Left ventricle myocardium inferior (tissue), 1 donor: ENCODE measurements at regions not wholly inside any gene's neighbourhood (a gene's known extent, or its start where the extent isn't known, plus 50 kb on each side); places are given as distances from the start of the nearest gene placed in this dataset.

Source experiments
- DNase-seq: peaks from one replicate; pipeline ENCODE4 v3.0.0-alpha.2; 2020
- H3K27ac ChIP-seq: fragments of 200-600 bp; replicated peaks from 2 replicates; pipeline ENCODE4 v1.8.0; 2021
- H3K27me3 ChIP-seq: fragments of 200-600 bp; 2 replicates; pipeline ENCODE4 v1.8.0; 2021; ENCODE audit warnings: low read depth
- H3K36me3 ChIP-seq: fragments of 200-600 bp; 2 replicates; pipeline ENCODE4 v1.8.0; 2021
- H3K4me1 ChIP-seq: fragments of 200-600 bp; 2 replicates; pipeline ENCODE4 v1.8.0; 2021
- H3K4me3 ChIP-seq: fragments of 200-600 bp; 2 replicates; pipeline ENCODE4 v1.8.0; 2021; ENCODE audit warnings: mild to moderate bottlenecking, moderate library complexity
- H3K9me3 ChIP-seq: fragments of 200-600 bp; replicated peaks from 2 replicates; pipeline ENCODE4 v1.8.0; 2021
- intact Hi-C: fragments of 100-400 bp; cut with micrococcal nuclease; formaldehyde crosslinking; loops from one replicate; pipeline ENCODE4 v1.11.0; 2022
- TF ChIP-seq, protein P1 (sequence below): fragments of 200-600 bp; IDR thresholded peaks from 2 replicates; pipeline ENCODE4 v1.8.0; 2021; ENCODE audit warnings: antibody characterized with exemption, mild to moderate bottlenecking, borderline replicate concordance
- donor health status: DM: no; HTN: yes; CAD: no; lungs with severe emphysema.

DNA sequence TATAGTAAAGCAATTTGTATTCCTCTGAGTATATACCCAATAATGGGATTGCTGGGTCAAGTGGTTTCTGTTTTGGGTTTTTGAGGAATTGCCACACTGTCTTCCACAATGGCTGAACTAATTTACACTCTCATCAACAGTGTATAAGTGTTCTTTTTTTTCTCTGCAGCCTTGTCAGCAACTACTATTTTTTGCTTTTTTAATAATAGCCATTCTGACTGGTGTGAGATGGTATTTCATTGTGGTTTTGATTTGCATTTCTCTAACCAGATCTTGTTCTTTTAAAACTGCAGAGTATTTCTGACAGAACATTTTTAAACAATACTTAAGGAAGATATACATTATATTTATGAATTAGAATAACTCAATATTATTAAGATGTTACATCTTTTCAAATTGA is 1140.5 kb upstream of the CNTN5 start:
- no peaks in the 10 kb centered on the region for H3K27me3 ChIP-seq
- H3K36me3 ChIP-seq: no peaks in the 10 kb centered on the region
- H3K4me1 ChIP-seq: no peaks in the 10 kb centered on the region
- H3K9me3 ChIP-seq: peaks cover 14% of the 10 kb centered on the region
- intact Hi-C loops: no loop called here
- H3K4me3 ChIP-seq: no peak overlapping the region
- TF ChIP-seq, protein P1, sequence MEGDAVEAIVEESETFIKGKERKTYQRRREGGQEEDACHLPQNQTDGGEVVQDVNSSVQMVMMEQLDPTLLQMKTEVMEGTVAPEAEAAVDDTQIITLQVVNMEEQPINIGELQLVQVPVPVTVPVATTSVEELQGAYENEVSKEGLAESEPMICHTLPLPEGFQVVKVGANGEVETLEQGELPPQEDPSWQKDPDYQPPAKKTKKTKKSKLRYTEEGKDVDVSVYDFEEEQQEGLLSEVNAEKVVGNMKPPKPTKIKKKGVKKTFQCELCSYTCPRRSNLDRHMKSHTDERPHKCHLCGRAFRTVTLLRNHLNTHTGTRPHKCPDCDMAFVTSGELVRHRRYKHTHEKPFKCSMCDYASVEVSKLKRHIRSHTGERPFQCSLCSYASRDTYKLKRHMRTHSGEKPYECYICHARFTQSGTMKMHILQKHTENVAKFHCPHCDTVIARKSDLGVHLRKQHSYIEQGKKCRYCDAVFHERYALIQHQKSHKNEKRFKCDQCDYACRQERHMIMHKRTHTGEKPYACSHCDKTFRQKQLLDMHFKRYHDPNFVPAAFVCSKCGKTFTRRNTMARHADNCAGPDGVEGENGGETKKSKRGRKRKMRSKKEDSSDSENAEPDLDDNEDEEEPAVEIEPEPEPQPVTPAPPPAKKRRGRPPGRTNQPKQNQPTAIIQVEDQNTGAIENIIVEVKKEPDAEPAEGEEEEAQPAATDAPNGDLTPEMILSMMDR: no peak
- DNase-seq: no peak
- H3K27ac ChIP-seq: no peak overlapping the region

DNA sequence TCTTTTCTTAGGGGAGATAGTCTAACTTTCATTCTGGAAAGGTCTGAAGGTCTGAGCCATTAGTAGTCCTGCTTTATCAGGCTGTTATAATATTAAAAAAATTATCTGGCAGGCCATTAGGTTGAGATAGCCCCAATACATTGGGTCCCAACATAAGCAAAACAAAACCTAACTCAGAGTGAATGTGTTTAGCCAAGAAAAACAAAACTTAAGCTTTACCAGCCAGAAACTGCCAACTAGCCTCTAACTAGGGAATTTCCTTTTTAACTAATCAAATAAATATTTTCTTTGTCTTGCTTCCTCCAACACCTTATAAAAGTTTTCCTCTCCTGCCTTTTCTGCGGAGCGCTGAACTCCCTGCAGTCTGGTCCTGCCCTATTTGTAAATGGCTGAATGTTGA is 1137.7 kb upstream of the CNTN5 start:
- H3K27me3 ChIP-seq: no peaks in the 10 kb centered on the region
- H3K27ac ChIP-seq: no peak overlapping the region
- H3K36me3 ChIP-seq: no peaks in the 10 kb centered on the region
- H3K4me3 ChIP-seq: no peak overlapping the region
- H3K9me3 ChIP-seq: peaks cover 14% of the 10 kb centered on the region
- DNase-seq: no peak
- no peaks in the 10 kb centered on the region for H3K4me1 ChIP-seq
- intact Hi-C loops: no loop called here
- TF ChIP-seq, protein P1: no peak

GRCh38 chr11:97888641-97889040 is 1132.1 kb upstream of the CNTN5 start:
- intact Hi-C loops: no loop called here
- no peak for DNase-seq
- Histone ChIP-seq H3K4me1 (no peaks in the 10 kb centered on the region), H3K4me3 (no peak overlapping the region), H3K27me3 (no peaks in the 10 kb centered on the region), H3K36me3 (no peaks in the 10 kb centered on the region), H3K9me3 (no peaks in the 10 kb centered on the region), H3K27ac (no peak overlapping the region)
- TF ChIP-seq, protein P1: no peak

DNA sequence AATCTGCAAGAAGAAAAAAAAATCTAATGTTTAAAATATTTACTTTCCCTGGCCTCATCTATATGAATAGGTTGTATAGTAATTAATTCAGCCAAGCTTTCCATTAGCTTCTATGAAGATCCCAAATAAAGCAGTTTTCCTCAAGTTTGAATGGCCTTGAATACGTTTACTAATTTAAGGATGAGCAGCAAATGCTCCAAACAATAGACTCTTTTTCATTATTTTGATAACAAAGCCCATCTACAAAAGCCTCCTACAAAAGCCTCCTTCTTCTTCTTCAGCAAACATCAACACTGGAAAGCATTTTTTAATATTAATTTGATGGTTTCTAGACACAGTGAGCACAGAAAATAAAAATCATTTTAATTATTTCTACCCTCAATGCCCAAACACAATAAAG is 1130.3 kb upstream of the CNTN5 start:
- Histone ChIP-seq H3K9me3 (no peaks in the 10 kb centered on the region), H3K4me1 (no peaks in the 10 kb centered on the region), H3K27me3 (no peaks in the 10 kb centered on the region), H3K36me3 (no peaks in the 10 kb centered on the region), H3K27ac (no peak overlapping the region), H3K4me3 (no peak overlapping the region)
- TF ChIP-seq, protein P1: no peak
- intact Hi-C loops: no loop called here
- DNase-seq: no peak

GRCh38 chr11:97893612-97894011 is 1127.1 kb upstream of the CNTN5 start:
- Histone ChIP-seq H3K4me3 (no peak overlapping the region), H3K27ac (no peak overlapping the region), H3K27me3 (no peaks in the 10 kb centered on the region), H3K9me3 (no peaks in the 10 kb centered on the region), H3K4me1 (peaks cover 3% of the 10 kb centered on the region), H3K36me3 (no peaks in the 10 kb centered on the region)
- intact Hi-C loops: no loop called here
- DNase-seq: no peak
- TF ChIP-seq, protein P1: no peak

GRCh38 chr11:97894978-97895377 is 1125.8 kb upstream of the CNTN5 start:
- no peak overlapping the region for H3K27ac ChIP-seq
- intact Hi-C loops: no loop called here
- H3K4me1 ChIP-seq: peaks cover 3% of the 10 kb centered on the region
- TF ChIP-seq, protein P1: no peak
- no peaks in the 10 kb centered on the region for H3K27me3 ChIP-seq
- no peaks in the 10 kb centered on the region for H3K36me3 ChIP-seq
- H3K4me3 ChIP-seq: no peak overlapping the region
- H3K9me3 ChIP-seq: no peaks in the 10 kb centered on the region
- no peak for DNase-seq
